Endodermal cell (in vitro differentiated cells): ENCODE measurements at regions not wholly inside any gene's neighbourhood (a gene's known extent, or its start where the extent isn't known, plus 50 kb on each side); places are given as distances from the start of the nearest gene placed in this dataset.

Experiments
- DNase-seq: peaks from one replicate; pipeline ENCODE4 v3.0.0-alpha.2; 2017
- H3K27ac ChIP-seq: 2 replicates; pipeline ENCODE4 v1.5.1; 2013; ENCODE audit warnings: mild to moderate bottlenecking, low read depth, low read length, moderate library complexity
- H3K27me3 ChIP-seq: 2 replicates; pipeline ENCODE4 v1.6.1; 2013; ENCODE audit warnings: mild to moderate bottlenecking, low read length, moderate library complexity; ENCODE audit not compliant: insufficient read depth, control insufficient read depth, poor library complexity, severe bottlenecking
- H3K36me3 ChIP-seq: 2 replicates; pipeline ENCODE4 v1.7.0; 2013; ENCODE audit warnings: mild to moderate bottlenecking, low read length, moderate library complexity; ENCODE audit not compliant: control insufficient read depth, insufficient read depth
- H3K4me1 ChIP-seq: one replicate; pipeline ENCODE4 v1.7.0; 2013; ENCODE audit warnings: low read length; ENCODE audit not compliant: control insufficient read depth, insufficient read depth
- H3K4me3 ChIP-seq: 2 replicates; pipeline ENCODE4 v1.5.1; 2013; ENCODE audit warnings: mild to moderate bottlenecking, low read length, moderate library complexity
- H3K9ac ChIP-seq: 2 replicates; pipeline ENCODE4 v1.6.1; 2013; ENCODE audit warnings: mild to moderate bottlenecking, low read length, moderate library complexity; ENCODE audit not compliant: poor library complexity, severe bottlenecking; ENCODE audit errors: extremely low read depth
- H3K9me3 ChIP-seq: 2 replicates; pipeline ENCODE4 v1.6.1; 2013; ENCODE audit warnings: mild to moderate bottlenecking, low read length, moderate library complexity; ENCODE audit not compliant: control insufficient read depth
- H3K27ac Mint-ChIP-seq: 2 replicates; pipeline ENCODE4 v1.8.0; 2020; ENCODE audit warnings: mixed read lengths
- H3K27me3 Mint-ChIP-seq: 2 replicates; pipeline ENCODE4 v1.8.0; 2021; ENCODE audit warnings: mild to moderate bottlenecking, mixed read lengths; ENCODE audit not compliant: insufficient read depth
- H3K36me3 Mint-ChIP-seq: 2 replicates; pipeline ENCODE4 v1.8.0; 2020; ENCODE audit warnings: low read depth, mixed read lengths
- H3K4me1 Mint-ChIP-seq: 2 replicates; pipeline ENCODE4 v1.8.0; 2020; ENCODE audit warnings: mixed read lengths
- H3K4me3 Mint-ChIP-seq: 2 replicates; pipeline ENCODE4 v1.8.0; 2020; ENCODE audit warnings: mild to moderate bottlenecking, moderate library complexity, mixed read lengths
- H3K9me3 Mint-ChIP-seq: 2 replicates; pipeline ENCODE4 v1.8.0; 2020; ENCODE audit warnings: mild to moderate bottlenecking, mixed read lengths
- WGBS, 2 experiments: methylation state at CpG; one replicate each; pipeline versions ENCODE4 v1.1.5 to v1.1.7; 2013; ENCODE audit warnings: missing lambda C conversion rate in 2 of 2, mixed read lengths in 1 of 2; ENCODE audit not compliant: insufficient coverage in 1 of 2, insufficient read length in 1 of 2; 5-methylcytosine and 5-hydroxymethylcytosine counted together
- TF ChIP-seq, protein P1 (sequence below): fragments of 200-600 bp; sonication (generic); conservative IDR thresholded peaks from 2 replicates; pipeline ENCODE4 v1.5.0; 2021; ENCODE audit warnings: antibody characterized with exemption, mild to moderate bottlenecking

DNA sequence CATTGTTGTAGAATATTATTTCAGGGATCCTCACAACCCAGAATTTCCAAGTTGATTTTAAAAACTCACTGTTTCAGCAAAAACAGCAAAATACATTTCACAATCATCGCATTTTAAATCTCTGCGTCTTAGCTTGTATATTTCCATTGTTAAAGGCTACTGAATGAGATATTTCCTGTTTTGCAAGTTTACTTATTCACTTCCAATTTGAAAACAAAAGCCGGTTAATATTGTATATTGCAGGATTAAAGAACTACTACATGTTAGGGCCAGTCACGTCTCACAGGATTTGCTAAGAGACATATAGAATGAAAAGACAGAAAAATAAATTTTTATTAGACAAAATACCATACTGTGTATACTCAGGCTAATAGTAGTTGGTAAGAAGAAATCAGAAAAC is 395.9 kb upstream of the CDH9 start:
- Histone ChIP-seq H3K9me3 (no peaks in the 10 kb centered on the region), H3K4me1 (no peaks in the 10 kb centered on the region), H3K27ac (no peak overlapping the region), H3K4me3 (no peak overlapping the region), H3K36me3 (no peaks in the 10 kb centered on the region), H3K9ac (no peak overlapping the region), H3K27me3 (no peaks in the 10 kb centered on the region)
- H3K4me3 Mint-ChIP-seq, result no peak overlapping the region
- 98% methylated on average over 2 of the region's 4 CpGs; no CpG with 5 or more reads in 1 of the 2 experiments for WGBS, 2 experiments
- DNase-seq, result no peak
- no peaks in the 10 kb centered on the region for H3K36me3 Mint-ChIP-seq
- no peak overlapping the region for H3K27ac Mint-ChIP-seq
- H3K27me3 Mint-ChIP-seq, result no peaks in the 10 kb centered on the region
- no peaks in the 10 kb centered on the region for H3K9me3 Mint-ChIP-seq
- H3K4me1 Mint-ChIP-seq, result no peaks in the 10 kb centered on the region
- TF ChIP-seq, protein P1, sequence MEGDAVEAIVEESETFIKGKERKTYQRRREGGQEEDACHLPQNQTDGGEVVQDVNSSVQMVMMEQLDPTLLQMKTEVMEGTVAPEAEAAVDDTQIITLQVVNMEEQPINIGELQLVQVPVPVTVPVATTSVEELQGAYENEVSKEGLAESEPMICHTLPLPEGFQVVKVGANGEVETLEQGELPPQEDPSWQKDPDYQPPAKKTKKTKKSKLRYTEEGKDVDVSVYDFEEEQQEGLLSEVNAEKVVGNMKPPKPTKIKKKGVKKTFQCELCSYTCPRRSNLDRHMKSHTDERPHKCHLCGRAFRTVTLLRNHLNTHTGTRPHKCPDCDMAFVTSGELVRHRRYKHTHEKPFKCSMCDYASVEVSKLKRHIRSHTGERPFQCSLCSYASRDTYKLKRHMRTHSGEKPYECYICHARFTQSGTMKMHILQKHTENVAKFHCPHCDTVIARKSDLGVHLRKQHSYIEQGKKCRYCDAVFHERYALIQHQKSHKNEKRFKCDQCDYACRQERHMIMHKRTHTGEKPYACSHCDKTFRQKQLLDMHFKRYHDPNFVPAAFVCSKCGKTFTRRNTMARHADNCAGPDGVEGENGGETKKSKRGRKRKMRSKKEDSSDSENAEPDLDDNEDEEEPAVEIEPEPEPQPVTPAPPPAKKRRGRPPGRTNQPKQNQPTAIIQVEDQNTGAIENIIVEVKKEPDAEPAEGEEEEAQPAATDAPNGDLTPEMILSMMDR, result no peak

DNA sequence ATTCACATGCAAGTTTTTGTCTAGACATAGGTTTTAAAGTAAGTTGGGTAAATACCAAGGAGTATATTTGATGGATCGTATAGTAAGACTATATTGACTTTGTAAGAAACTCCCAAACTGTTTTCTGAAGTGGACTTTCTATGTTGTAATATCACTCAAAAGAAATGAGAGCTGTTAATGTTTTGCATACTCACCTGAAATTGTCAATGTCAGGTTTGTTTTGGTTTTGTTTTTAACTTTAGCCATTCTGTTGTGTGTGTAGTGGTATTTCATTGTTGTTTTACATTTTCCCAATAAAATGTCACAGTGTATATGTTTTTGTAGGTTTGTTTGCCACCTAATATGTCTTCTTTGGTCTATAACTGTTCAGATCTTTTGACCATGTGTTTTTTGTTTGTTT is 375.7 kb upstream of the CDH9 start:
- no peak overlapping the region for H3K9ac ChIP-seq
- H3K27me3 Mint-ChIP-seq, result no peaks in the 10 kb centered on the region
- H3K36me3 Mint-ChIP-seq, result no peaks in the 10 kb centered on the region
- no peaks in the 10 kb centered on the region for H3K9me3 Mint-ChIP-seq
- H3K27ac Mint-ChIP-seq, result no peak overlapping the region
- no peak for DNase-seq
- H3K9me3 ChIP-seq, result no peaks in the 10 kb centered on the region
- no peaks in the 10 kb centered on the region for H3K4me1 Mint-ChIP-seq
- no peak overlapping the region for H3K27ac ChIP-seq
- WGBS, 2 experiments, result 83 to 97% methylated on average over 1 of the region's 1 CpG
- TF ChIP-seq, protein P1, result no peak
- no peaks in the 10 kb centered on the region for H3K27me3 ChIP-seq
- no peaks in the 10 kb centered on the region for H3K36me3 ChIP-seq
- no peak overlapping the region for H3K4me3 ChIP-seq
- H3K4me3 Mint-ChIP-seq, result no peak overlapping the region
- no peaks in the 10 kb centered on the region for H3K4me1 ChIP-seq

DNA sequence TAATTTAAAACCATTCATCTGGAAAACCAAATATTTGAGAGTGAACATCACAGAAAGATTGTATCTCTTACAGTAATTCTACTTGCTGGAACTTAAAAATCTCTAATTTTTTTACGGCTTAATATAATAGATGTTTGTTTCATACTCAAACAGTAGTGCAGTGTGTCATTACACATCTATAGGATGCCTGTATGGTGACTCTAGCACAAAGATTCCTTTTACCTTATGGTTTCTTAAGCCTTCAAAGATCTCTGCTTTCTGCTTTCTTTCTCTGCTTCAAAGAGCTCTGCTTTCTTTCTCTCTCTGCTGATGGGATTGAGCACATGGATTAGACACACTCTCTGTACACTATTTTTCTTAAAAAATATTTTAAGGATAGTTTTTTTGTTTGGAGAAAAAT is 374.0 kb upstream of the CDH9 start:
- H3K9me3 Mint-ChIP-seq, result no peaks in the 10 kb centered on the region
- 100% methylated on average over 1 of the region's 1 CpG; no CpG with 5 or more reads in 1 of the 2 experiments for WGBS, 2 experiments
- no peaks in the 10 kb centered on the region for H3K36me3 Mint-ChIP-seq
- no peaks in the 10 kb centered on the region for H3K27me3 ChIP-seq
- no peak overlapping the region for H3K27ac ChIP-seq
- no peak overlapping the region for H3K9ac ChIP-seq
- H3K4me3 Mint-ChIP-seq, result no peak overlapping the region
- H3K9me3 ChIP-seq, result no peaks in the 10 kb centered on the region
- TF ChIP-seq, protein P1, result no peak
- DNase-seq, result no peak
- no peaks in the 10 kb centered on the region for H3K27me3 Mint-ChIP-seq
- no peak overlapping the region for H3K27ac Mint-ChIP-seq
- H3K4me3 ChIP-seq, result no peak overlapping the region
- H3K4me1 ChIP-seq, result no peaks in the 10 kb centered on the region
- no peaks in the 10 kb centered on the region for H3K4me1 Mint-ChIP-seq
- H3K36me3 ChIP-seq, result no peaks in the 10 kb centered on the region
